ENCODE measurements at regions not wholly inside any gene's neighbourhood (a gene's known extent, or its start where the extent isn't known, plus 50 kb on each side); places are given as distances from the start of the nearest gene placed in this dataset.

GRCh38 chr6:11448038-11448437, 89.5 kb upstream of the TMEM170B start:
- no peak for TF ChIP-seq ZNF8 (CRISPR knock-in tag; IDR thresholded peaks at IDR 0.05)
- TF ChIP-seq CSDC2 (CRISPR knock-in tag; IDR thresholded peaks at IDR 0.05) = no peak
